ENCODE measurements at regions not wholly inside any gene's neighbourhood (a gene's known extent, or its start where the extent isn't known, plus 50 kb on each side); places are given as distances from the start of the nearest gene placed in this dataset.

DNA sequence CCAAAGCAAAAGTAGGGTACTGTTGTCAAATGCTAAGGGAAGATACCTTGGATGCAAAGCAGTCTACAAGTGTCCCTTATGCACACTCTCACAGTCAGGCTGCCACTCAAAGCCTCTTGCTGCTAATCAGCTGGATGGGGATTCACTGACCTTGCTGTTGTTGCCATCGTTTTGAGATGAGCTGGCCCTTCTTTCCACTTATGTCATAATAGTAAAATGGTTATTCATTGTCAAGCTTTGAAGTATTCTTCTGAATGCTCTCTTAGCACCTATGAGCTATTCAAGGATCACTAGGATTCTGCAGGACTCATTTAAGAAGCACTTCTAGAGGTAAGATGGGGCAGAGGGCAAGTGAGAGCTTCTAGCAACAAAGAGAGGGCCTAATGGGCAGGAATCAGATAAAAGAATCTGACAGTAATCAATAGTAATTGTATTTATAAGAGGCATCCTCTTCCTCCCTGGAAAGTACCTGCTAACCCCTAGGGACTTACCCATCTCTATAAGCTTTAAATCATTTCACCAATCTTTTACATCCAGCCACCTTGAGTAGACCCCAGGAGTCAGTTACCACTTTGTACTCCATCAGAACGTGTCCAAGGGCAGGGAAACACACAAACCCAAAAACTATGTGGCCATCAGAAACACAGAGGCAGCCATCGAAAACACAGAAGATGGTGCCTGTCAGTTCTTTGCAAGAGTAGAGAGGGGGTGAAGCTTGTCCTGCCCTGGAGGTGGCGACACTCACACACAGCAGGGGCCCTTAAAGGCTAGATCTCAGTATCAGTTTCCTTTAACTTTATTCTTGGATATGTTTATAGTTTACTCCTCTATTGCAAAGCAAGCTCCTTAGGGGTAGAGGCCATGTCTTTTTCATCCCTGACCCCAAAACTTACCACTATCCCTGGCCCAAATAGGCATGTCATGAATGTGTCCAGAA, 103.7 kb upstream of the NFIA start:
- Histone ChIP-seq H3K27me3 (ENCODE audit: control insufficient read depth, insufficient read depth, low read length) (no peaks in the 10 kb centered on the region), H3K9ac (ENCODE audit: insufficient read depth, low read length) (no peak overlapping the region), H4K20me1 (ENCODE audit: control insufficient read depth, extremely low read depth, insufficient read depth, low read length) (no peaks in the 10 kb centered on the region)

GRCh38 chr1:60977661-60978060, 104.7 kb upstream of the NFIA start:
- H3K36me3 ChIP-seq (ENCODE audit: control insufficient read depth, insufficient read depth, low read length), result no peaks in the 10 kb centered on the region
- no peaks in the 10 kb centered on the region for H4K20me1 ChIP-seq (ENCODE audit: control insufficient read depth, extremely low read depth, insufficient read depth, low read length)
- H2AFZ ChIP-seq (ENCODE audit: low read length), result no peak overlapping the region
- TF ChIP-seq CTCF (conservative IDR thresholded peaks at IDR 0.05 in 1 of 2, IDR thresholded peaks at IDR 0.05 in 1 of 2; ENCODE audit: low read depth in 1 of 2, low read length in 2 of 2) (no peak), EZH2 (IDR thresholded peaks at IDR 0.05; ENCODE audit: low read length, missing control alignments) (no peak)
- H3K9ac ChIP-seq (ENCODE audit: insufficient read depth, low read length), result no peak overlapping the region
- no peaks in the 10 kb centered on the region for H3K27me3 ChIP-seq (ENCODE audit: control insufficient read depth, insufficient read depth, low read length)
- H3K79me2 ChIP-seq (ENCODE audit: control insufficient read depth, insufficient read depth, low read length), result no peaks in the 10 kb centered on the region
- H3K9me3 ChIP-seq (ENCODE audit: control insufficient read depth, insufficient read depth, low read depth, low read length), result no peaks in the 10 kb centered on the region
- H3K4me1 ChIP-seq (ENCODE audit: control insufficient read depth, extremely low read depth, insufficient read depth, low read length), result no peaks in the 10 kb centered on the region
- no peak overlapping the region for H3K4me3 ChIP-seq (replicated peaks in 1 of 4; ENCODE audit: control extremely low read depth in 1 of 4, insufficient read depth in 1 of 4, low read depth in 3 of 4, low read length in 4 of 4)
- H3K4me2 ChIP-seq (ENCODE audit: extremely low read depth, insufficient read depth, low read length), result no peak overlapping the region
- DNase-seq (ENCODE audit: low read depth in 2 of 2), result no peak
- no peak overlapping the region for H3K27ac ChIP-seq (ENCODE audit: insufficient read depth, low read length)

More for the DNA sequence above, 103.7 kb upstream of the NFIA start:
- peak; percentile 30 to 67 for DNase-seq (ENCODE audit: low read depth in 2 of 2)
- Histone ChIP-seq H2AFZ (ENCODE audit: low read length) (no peak overlapping the region), H3K4me3 (replicated peaks in 1 of 4; ENCODE audit: control extremely low read depth in 1 of 4, insufficient read depth in 1 of 4, low read depth in 3 of 4, low read length in 4 of 4) (no peak overlapping the region), H3K4me1 (ENCODE audit: control insufficient read depth, extremely low read depth, insufficient read depth, low read length) (no peaks in the 10 kb centered on the region), H3K27ac (ENCODE audit: insufficient read depth, low read length) (no peak overlapping the region), H3K36me3 (ENCODE audit: control insufficient read depth, insufficient read depth, low read length) (no peaks in the 10 kb centered on the region), H3K9me3 (ENCODE audit: control insufficient read depth, insufficient read depth, low read depth, low read length) (no peaks in the 10 kb centered on the region), H3K4me2 (ENCODE audit: extremely low read depth, insufficient read depth, low read length) (no peak overlapping the region), H3K79me2 (ENCODE audit: control insufficient read depth, insufficient read depth, low read length) (no peaks in the 10 kb centered on the region)
- TF ChIP-seq CTCF (conservative IDR thresholded peaks at IDR 0.05 in 1 of 2, IDR thresholded peaks at IDR 0.05 in 1 of 2; ENCODE audit: low read depth in 1 of 2, low read length in 2 of 2) (peak; percentile 62 to 80), EZH2 (IDR thresholded peaks at IDR 0.05; ENCODE audit: low read length, missing control alignments) (no peak)

DNA sequence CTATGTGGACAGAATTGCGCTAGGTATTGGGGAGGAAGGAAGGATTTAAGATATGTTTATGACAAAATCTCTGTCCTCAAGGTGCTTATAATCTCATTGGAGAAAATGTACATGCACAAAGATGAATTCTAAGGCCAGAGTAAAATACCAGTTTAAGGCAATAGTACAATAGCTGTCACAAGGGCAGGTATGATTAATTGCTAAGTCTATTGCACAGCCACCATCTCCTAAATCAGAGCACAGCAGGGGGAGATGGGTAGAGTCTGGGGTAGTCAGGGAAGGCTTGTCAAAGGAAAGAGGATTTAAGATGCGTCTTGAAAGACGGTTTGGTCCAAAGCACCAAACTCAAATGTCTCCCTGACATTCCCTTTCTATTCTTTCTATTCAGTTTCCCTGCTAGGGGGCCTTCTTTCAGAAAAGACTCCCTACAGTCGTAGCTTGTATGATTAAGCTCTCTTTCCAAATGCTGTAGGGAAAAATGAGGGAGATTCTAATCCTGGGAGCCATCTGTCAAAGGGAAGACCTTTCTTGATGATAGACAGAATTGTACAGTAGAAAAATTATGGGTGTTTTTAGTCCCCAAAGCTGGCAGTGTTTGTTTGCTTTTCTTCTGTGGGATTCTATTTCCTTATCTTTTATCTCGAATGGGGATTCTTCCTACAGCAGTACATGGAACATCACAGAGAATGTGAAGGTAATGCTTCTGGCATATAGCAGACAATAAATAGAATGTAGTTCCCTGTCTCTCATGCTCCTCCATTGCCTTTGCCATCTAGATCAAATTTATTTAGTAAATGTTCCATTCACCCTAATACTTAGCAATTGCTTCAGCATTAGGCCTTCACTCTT, 107.6 kb upstream of the NFIA start:
- no peaks in the 10 kb centered on the region for H3K36me3 ChIP-seq (ENCODE audit: control insufficient read depth, insufficient read depth, low read length)
- H3K9me3 ChIP-seq (ENCODE audit: control insufficient read depth, insufficient read depth, low read depth, low read length), result no peaks in the 10 kb centered on the region
- no peak overlapping the region for H3K27ac ChIP-seq (ENCODE audit: insufficient read depth, low read length)

More for the DNA sequence above, 107.6 kb upstream of the NFIA start:
- Histone ChIP-seq H3K79me2 (ENCODE audit: control insufficient read depth, insufficient read depth, low read length) (no peaks in the 10 kb centered on the region), H3K27me3 (ENCODE audit: control insufficient read depth, insufficient read depth, low read length) (no peaks in the 10 kb centered on the region), H3K4me3 (replicated peaks in 1 of 4; ENCODE audit: control extremely low read depth in 1 of 4, insufficient read depth in 1 of 4, low read depth in 3 of 4, low read length in 4 of 4) (no peak overlapping the region), H3K4me2 (ENCODE audit: extremely low read depth, insufficient read depth, low read length) (no peak overlapping the region), H3K4me1 (ENCODE audit: control insufficient read depth, extremely low read depth, insufficient read depth, low read length) (peaks cover 5% of the 10 kb centered on the region), H4K20me1 (ENCODE audit: control insufficient read depth, extremely low read depth, insufficient read depth, low read length) (no peaks in the 10 kb centered on the region), H3K9ac (ENCODE audit: insufficient read depth, low read length) (no peak overlapping the region), H2AFZ (ENCODE audit: low read length) (no peak overlapping the region)
- TF ChIP-seq EZH2 (IDR thresholded peaks at IDR 0.05; ENCODE audit: low read length, missing control alignments), result no peak
- TF ChIP-seq CTCF (conservative IDR thresholded peaks at IDR 0.05 in 1 of 2, IDR thresholded peaks at IDR 0.05 in 1 of 2; ENCODE audit: low read depth in 1 of 2, low read length in 2 of 2), result no peak
- no peak for DNase-seq (ENCODE audit: low read depth in 2 of 2)

Measured in fibroblast of lung (primary cell).